Activated CD8-positive, alpha-beta memory T cell treated with anti-CD3 and anti-CD28 coated beads, Interleukin-2, amount 50 U/mL, for 24 hours (primary cell): ENCODE measurements at regions not wholly inside any gene's neighbourhood (a gene's known extent, or its start where the extent isn't known, plus 50 kb on each side); places are given as distances from the start of the nearest gene placed in this dataset.

ENCODE experiments used
- DNase-seq: peaks from one replicate; pipeline ENCODE4 v3.0.0-alpha.2; 2020; ENCODE audit errors: extremely low read depth

GRCh38 chr6:163956571-163957407, 542.3 kb downstream of the QKI start:
- DNase-seq = peak; percentile 13

GRCh38 chr6:163955756-163956155, 541.2 kb downstream of the QKI start:
- no peak for DNase-seq

- DNase-seq = no peak
Observed at GRCh38 chr6:163955096-163955495, 540.6 kb downstream of the QKI start.

DNA sequence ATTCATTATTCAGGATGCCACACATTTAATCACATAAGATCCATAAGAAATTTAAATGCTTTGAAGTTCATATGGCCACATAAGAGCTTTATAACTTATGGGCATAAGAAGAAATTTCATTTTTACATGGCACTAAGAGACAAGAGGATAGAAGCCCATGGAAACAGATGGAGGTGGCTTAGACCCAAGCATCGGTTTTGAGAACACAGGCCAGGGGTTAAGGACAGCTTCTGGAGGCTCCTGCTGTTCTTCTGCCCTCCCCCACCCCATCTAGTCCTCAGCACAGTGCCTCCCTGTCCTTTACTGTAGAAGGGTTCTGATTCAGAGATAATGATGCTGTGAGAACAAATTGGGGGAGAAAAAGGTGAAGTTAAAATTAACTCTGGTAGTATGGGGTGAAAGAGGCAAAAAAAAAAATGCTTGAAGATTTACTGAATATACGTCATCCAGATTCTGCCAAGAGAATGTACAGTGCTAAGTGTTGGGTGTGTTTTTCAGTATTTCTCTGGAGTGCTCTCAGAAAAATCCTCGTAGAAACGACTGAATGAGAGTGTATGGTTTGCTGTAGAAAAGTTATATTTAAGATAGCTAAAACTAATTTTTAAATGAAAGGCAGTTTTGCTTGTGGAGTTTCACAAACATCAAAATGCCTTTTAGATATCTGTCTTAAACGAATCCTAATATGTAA, 539.7 kb downstream of the QKI start:
- no peak for DNase-seq

GRCh38 chr6:163952005-163952404, 537.5 kb downstream of the QKI start:
- no peak for DNase-seq

GRCh38 chr6:163951326-163951725, 536.8 kb downstream of the QKI start:
- DNase-seq = no peak

DNA sequence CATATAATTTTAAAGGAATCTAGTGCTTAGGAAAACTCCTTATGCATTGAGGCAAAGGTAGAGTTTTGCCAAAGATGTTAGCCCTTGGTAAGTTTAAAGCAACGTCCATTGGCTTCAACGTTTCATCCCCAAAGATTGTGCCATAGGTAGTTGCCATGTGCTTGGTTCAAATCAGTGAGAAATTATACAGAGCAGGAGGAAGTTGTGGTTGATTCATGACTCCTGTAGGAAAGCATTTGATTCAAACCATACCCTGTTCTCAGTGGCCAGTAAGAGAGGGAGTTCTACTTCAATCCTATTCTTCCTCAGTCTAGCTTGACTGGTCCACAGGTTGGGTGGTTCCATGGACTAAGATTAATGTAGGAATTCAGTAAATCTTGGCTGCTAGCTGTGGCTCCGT, 535.6 kb downstream of the QKI start:
- no peak for DNase-seq

DNA sequence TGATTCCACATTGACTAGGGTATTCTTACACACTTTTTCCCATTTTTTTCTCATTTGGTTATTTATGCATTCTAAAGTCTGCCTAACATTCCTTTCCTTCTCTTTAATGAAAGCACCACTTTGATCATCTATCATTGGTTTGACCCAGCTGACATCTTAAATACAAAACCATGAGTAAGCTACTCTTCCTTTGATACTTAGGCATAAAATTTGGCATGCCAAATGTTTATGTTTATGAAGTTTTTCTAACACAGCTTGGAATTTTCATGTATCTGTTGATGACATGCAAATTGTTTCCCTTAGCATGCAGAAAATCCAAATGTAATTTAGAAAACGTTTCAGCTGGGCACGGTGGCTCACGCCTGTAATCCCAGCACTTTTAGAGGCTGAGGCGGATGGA, 534.9 kb downstream of the QKI start:
- no peak for DNase-seq

- no peak for DNase-seq
Observed at GRCh38 chr6:163948250-163948649, 533.7 kb downstream of the QKI start.

- no peak for DNase-seq
Observed at GRCh38 chr6:163947276-163947675, 532.8 kb downstream of the QKI start.

GRCh38 chr6:163946437-163946836, 531.9 kb downstream of the QKI start:
- no peak for DNase-seq

- DNase-seq = no peak
Observed at GRCh38 chr6:163945808-163946207, 531.3 kb downstream of the QKI start.

DNA sequence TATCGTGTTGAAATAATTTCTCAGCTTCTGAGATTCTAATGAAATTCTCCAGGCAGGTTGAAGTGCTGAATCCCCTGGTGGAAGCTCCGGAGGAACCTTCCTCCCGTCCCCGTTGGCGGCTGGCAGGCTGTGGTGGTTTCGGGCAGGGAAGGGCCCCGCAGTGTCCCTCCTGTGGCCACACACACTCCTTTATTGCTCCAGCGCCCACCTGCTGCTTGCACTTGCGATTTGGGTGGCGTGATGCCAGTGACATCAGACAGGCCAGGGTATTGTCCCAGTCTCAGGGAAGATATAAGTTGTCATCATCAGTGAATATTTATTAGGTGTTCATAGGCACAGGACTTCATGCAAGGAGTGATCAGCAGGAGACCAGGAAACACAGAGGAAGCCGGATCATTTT, 530.4 kb downstream of the QKI start:
- DNase-seq = no peak

DNA sequence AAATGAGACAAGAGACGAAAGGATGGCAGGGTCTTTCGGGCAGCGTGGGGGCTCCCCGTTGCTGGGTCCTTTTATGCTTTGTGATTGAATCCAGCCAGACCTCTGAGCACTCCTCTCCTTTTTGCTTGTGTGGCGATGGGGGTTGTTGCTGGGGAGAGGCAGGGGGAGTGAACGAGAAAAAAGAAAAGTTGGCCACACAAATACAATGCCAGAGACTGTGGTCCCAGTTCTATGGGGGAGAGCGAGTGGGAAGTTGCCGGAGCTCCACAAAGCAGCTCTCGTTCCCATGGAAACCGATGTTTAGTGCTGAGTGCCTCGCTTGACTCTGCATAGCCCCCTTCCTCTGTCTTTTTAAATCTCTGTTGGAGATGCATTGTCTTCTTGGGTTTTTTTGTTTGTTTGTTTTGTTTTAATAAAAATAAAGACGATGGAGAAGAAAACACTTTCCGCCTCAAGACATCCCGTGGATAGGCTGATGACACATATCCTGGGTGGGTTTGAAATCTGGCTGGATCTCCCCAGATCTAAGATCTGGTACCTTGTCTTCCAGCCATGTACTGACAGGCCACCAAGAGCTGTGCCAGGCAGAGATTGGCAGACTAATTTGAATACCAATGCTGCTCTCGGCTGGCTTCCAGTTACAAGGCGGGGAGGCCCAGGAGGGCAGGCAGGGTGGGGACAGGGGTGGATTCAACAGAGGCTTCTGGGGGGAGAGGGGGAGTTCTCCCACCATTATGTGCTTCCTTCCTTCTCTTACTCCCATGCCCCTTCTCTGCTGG, 529.3 kb downstream of the QKI start:
- no peak for DNase-seq

DNA sequence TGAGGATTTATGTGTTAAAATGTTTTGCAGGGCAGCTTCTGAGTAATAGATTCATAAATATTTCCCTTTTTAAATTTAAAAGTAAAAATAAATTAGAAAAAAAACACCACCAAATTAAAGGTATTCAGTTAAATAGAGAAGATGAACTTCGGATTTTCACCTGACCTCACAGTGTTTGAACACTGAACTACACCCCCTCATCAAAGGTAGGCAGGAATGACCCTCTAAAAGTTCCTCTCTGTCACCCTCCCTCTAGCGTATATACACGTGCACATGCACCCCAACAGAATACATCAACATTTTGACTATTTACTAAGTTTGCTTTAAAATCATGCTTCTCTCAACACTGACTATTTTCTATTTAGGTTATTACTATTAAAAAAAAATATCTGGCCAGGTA, 528.3 kb downstream of the QKI start:
- DNase-seq = no peak

GRCh38 chr6:163941624-163941976, 527.1 kb downstream of the QKI start:
- DNase-seq = no peak

DNA sequence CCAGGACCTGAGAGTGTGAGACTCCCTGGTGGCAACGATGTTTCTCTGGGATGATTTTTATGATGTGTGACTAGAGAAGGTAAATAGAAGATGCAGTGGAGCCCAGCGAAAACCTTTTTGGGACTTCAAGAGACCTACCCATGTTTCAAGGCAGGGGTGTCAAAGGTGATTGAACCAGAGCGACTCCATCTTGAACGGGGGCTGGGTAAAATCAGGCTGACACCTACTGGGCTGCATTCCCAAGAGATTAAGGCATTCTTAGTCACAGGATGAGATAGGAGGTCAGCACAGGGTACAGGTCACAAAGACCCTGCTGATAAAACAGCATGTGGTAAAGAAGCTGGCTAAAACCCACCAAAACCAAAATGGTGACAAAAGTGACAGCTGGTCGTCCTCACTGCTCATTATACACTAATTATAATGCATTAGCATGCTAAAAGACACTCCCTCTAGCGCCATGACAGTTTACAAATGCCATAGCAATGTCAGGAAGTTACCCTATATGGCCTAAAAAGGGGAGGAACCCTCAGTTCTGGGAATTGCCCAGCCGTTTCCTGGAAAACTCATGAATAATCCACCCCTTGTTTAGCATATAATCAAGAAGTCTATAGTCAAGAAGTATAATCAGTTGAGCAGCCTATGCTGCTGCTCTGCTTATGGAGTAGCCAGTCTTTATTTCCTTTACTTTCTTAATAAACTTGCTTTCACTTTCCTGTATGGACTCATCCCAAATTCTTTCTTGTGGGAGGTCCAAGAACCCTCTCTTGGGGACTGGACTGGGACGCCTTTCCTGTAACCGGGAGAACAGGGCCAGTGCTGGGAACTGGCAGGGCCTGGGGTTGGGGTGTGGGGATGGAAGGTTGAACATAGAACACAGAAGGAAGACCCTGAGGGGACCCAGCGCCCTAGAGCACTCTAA, 526.4 kb downstream of the QKI start:
- no peak for DNase-seq

GRCh38 chr6:163937071-163937470, 522.6 kb downstream of the QKI start:
- no peak for DNase-seq

DNA sequence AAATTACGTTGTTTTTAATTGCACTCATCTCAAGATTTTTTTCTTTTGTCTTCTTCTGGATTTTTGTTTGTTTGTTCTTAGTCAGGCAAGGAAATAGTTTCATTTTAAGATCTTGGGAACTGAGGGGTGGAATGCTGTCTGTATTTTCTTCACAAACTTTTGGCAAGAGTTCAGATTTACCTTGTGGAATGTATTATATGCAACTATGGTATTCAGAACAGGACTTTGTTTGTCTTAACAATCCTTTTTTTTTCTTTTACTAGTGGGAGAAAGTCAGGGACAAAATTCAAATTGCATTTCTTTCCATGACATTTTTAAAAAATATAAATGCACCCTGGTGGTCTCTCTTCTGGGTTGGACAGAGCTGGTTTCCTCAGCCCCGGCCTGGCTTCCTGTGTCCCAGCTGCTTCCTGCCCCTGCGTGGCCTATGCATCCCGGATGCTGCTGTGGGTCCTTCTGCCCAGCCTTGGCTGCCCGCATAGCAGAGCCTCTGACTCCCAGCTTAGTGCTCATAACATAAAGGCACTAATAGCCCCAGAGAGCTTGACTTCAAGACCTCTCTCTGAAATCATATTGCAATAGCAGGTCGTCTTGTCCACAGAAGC, 520.7 kb downstream of the QKI start:
- DNase-seq = no peak

- no peak for DNase-seq
Observed at GRCh38 chr6:163930012-163930411, 515.5 kb downstream of the QKI start.

- DNase-seq = no peak
Observed at GRCh38 chr6:163929538-163929937, 515.0 kb downstream of the QKI start.
